ENCODE measurements at regions not wholly inside any gene's neighbourhood (a gene's known extent, or its start where the extent isn't known, plus 50 kb on each side); places are given as distances from the start of the nearest gene placed in this dataset.

- TF ChIP-seq CTCF (IDR thresholded peaks at IDR 0.05; ENCODE audit: low read depth, low read length, poor library complexity, severe bottlenecking) (no peak), EZH2phosphoT487 (IDR thresholded peaks at IDR 0.05; ENCODE audit: borderline replicate concordance, low read length) (no peak)
These were observed 110.7 kb upstream of the IGSF1 start for GRCh38 chrX:131399678-131400428.

All from DOHH2 (cell line).